IMR-90 (cell line): ENCODE measurements at regions not wholly inside any gene's neighbourhood (a gene's known extent, or its start where the extent isn't known, plus 50 kb on each side); places are given as distances from the start of the nearest gene placed in this dataset.

Experiments
- ATAC-seq: fragments of 200-7000 bp; cut with Tn5 transposase; 2 replicates; pipeline ENCODE4 v1.9.1; 2020; ENCODE audit warnings: low read depth, mild to moderate bottlenecking, moderate library complexity
- BruUV-seq: library from RNA; stranded (reverse); fragments of 400-500 nt; replicated peaks from 2 replicates; lab custom pipeline; 2021; lab: Mats Ljungman, UMichigan
- CTCF ChIA-PET: fragments of 300-600 bp; formaldehyde crosslinking; extraction: SDS; loops from one replicate; lab custom pipeline; 2021; ENCODE audit warnings: antibody characterized with exemption; lab: Yijun Ruan, JAX
- POLR2A ChIA-PET: fragments of 300-600 bp; sonication (Branson Sonifier 250); formaldehyde crosslinking; loops from one replicate; lab custom pipeline; 2022; ENCODE audit warnings: antibody characterized with exemption; ENCODE audit not compliant: unreplicated experiment; lab: Charles Lee
- DNase-seq: peaks from one replicate; pipeline ENCODE4 v3.0.0; 2013
- H2AFZ ChIP-seq: replicated peaks from 2 replicates; pipeline ENCODE3; 2013; ENCODE audit warnings: low read length, mild to moderate bottlenecking; ENCODE audit not compliant: poor library complexity
- H2AK5ac ChIP-seq: 2 replicates; pipeline ENCODE4 v1.6.1; 2013; ENCODE audit warnings: low read depth, low read length, inconsistent platforms
- H2AK9ac ChIP-seq: replicated peaks from 2 replicates; pipeline ENCODE3; 2013; ENCODE audit warnings: mild to moderate bottlenecking, low read depth, low read length, moderate library complexity; ENCODE audit not compliant: poor library complexity
- H2BK120ac ChIP-seq: 2 replicates; pipeline ENCODE4 v1.6.1; 2013; ENCODE audit warnings: low read depth, low read length, inconsistent platforms
- H2BK15ac ChIP-seq: 3 replicates; pipeline ENCODE4 v1.6.1; 2013; ENCODE audit warnings: low read depth, low read length, inconsistent platforms
- H2BK20ac ChIP-seq: 2 replicates; pipeline ENCODE4 v1.6.1; 2013; ENCODE audit warnings: low read depth, mild to moderate bottlenecking, inconsistent platforms, low read length, moderate library complexity
- H2BK5ac ChIP-seq: 2 replicates; pipeline ENCODE4 v1.6.1; 2013; ENCODE audit warnings: mild to moderate bottlenecking, low read depth, low read length, inconsistent platforms; ENCODE audit not compliant: poor library complexity, severe bottlenecking
- H3K14ac ChIP-seq: replicated peaks from 2 replicates; pipeline ENCODE4 v1.6.1; 2013; ENCODE audit warnings: low read depth, low read length, inconsistent platforms
- H3K18ac ChIP-seq: 2 replicates; pipeline ENCODE4 v1.6.1; 2013; ENCODE audit warnings: low read depth, low read length, control low read depth
- H3K23ac ChIP-seq: 2 replicates; pipeline ENCODE4 v1.6.1; 2013; ENCODE audit warnings: low read depth, low read length, inconsistent platforms
- H3K27ac ChIP-seq: 2 replicates; pipeline ENCODE4 v1.5.1; 2013; ENCODE audit warnings: mild to moderate bottlenecking, control low read depth, low read length; ENCODE audit not compliant: insufficient read depth
- H3K27me3 ChIP-seq: 2 replicates; pipeline ENCODE4 v1.6.1; 2013; ENCODE audit warnings: low read length; ENCODE audit not compliant: control insufficient read depth, insufficient read depth
- H3K36me3 ChIP-seq: 2 replicates; pipeline ENCODE4 v1.6.1; 2013; ENCODE audit warnings: low read length, mixed read lengths; ENCODE audit not compliant: control insufficient read depth, insufficient read depth
- H3K4ac ChIP-seq: 2 replicates; pipeline ENCODE4 v1.6.1; 2013; ENCODE audit warnings: low read depth, low read length, inconsistent platforms
- H3K4me1 ChIP-seq: 2 replicates; pipeline ENCODE4 v1.6.1; 2013; ENCODE audit warnings: low read length, mixed read lengths; ENCODE audit not compliant: control insufficient read depth, insufficient read depth
- H3K4me2 ChIP-seq: 2 replicates; pipeline ENCODE4 v1.6.1; 2013; ENCODE audit warnings: low read depth, mild to moderate bottlenecking, control low read depth, low read length, moderate library complexity
- H3K4me3 ChIP-seq: 2 replicates; pipeline ENCODE4 v1.5.1; 2013; ENCODE audit warnings: low read depth, mild to moderate bottlenecking, control low read depth, low read length, moderate library complexity; ENCODE audit not compliant: insufficient read depth
- H3K56ac ChIP-seq: 2 replicates; pipeline ENCODE4 v1.6.1; 2013; ENCODE audit warnings: low read length, inconsistent platforms; ENCODE audit not compliant: insufficient read depth; ENCODE audit errors: extremely low read depth
- H3K79me1 ChIP-seq, 2 experiments: 2 replicates each; pipeline ENCODE4 v1.6.1; 2013; ENCODE audit warnings: low read length in 2 of 2, inconsistent platforms in 1 of 2, low read depth in 1 of 2
- H3K9ac ChIP-seq: 2 replicates; pipeline ENCODE4 v1.6.1; 2013; ENCODE audit warnings: low read depth, low read length, control low read depth
- H3K9me1 ChIP-seq: 2 replicates; pipeline ENCODE4 v1.6.1; 2013; ENCODE audit warnings: low read length, inconsistent platforms; ENCODE audit not compliant: insufficient read depth
- H3K9me3 ChIP-seq: 2 replicates; pipeline ENCODE4 v1.6.1; 2013; ENCODE audit warnings: low read length; ENCODE audit not compliant: control insufficient read depth, insufficient read depth
- H4K20me1 ChIP-seq: 2 replicates; pipeline ENCODE4 v1.6.1; 2013; ENCODE audit warnings: low read length, inconsistent platforms; ENCODE audit not compliant: insufficient read depth
- H4K5ac ChIP-seq: 2 replicates; pipeline ENCODE4 v1.6.1; 2013; ENCODE audit warnings: mild to moderate bottlenecking, low read depth, low read length, control low read depth
- H4K8ac ChIP-seq, 2 experiments: 2 replicates each; pipeline ENCODE4 v1.6.1; 2013; ENCODE audit warnings: low read depth in 2 of 2, low read length in 2 of 2, control low read depth in 1 of 2, inconsistent platforms in 1 of 2
- H4K91ac ChIP-seq: 2 replicates; pipeline ENCODE4 v1.6.1; 2013; ENCODE audit warnings: low read depth, low read length, inconsistent platforms; ENCODE audit not compliant: insufficient read depth
- BHLHE40 ChIP-seq: fragments of 150-350 bp; IDR thresholded peaks from 2 replicates; pipeline ENCODE4 v1.6.1; 2016; ENCODE audit warnings: mild to moderate bottlenecking, low read depth, low read length
- CTCF ChIP-seq: conservative IDR thresholded peaks from 2 replicates; pipeline ENCODE4 v1.5.1; 2012; ENCODE audit warnings: mild to moderate bottlenecking, low read depth, low read length, improper control_type of control experiment
- MXI1 ChIP-seq: IDR thresholded peaks from 2 replicates; pipeline ENCODE4 v1.6.1; 2012; ENCODE audit warnings: low read depth, mild to moderate bottlenecking, low read length, moderate library complexity, borderline replicate concordance
- POLR2A ChIP-seq: IDR thresholded peaks from 2 replicates; pipeline ENCODE4 v1.6.1; 2012; ENCODE audit warnings: mild to moderate bottlenecking, low read depth, low read length
- RFX5 ChIP-seq: IDR thresholded peaks from 2 replicates; pipeline ENCODE4 v1.8.0; 2012; ENCODE audit warnings: low read depth, mild to moderate bottlenecking, low read length, moderate library complexity
- SMC3 ChIP-seq: fragments of 150-350 bp; IDR thresholded peaks from 2 replicates; pipeline ENCODE4 v1.6.1; 2016; ENCODE audit warnings: low read depth, mild to moderate bottlenecking, antibody characterized with exemption, low read length, moderate library complexity
- WGBS, 2 experiments: methylation state at CpG; one replicate each; pipeline versions ENCODE4 v1.1.5 to v1.1.7; 2013; ENCODE audit warnings: missing lambda C conversion rate in 2 of 2; ENCODE audit not compliant: insufficient read length in 1 of 2; ENCODE audit errors: extremely low coverage in 2 of 2; 5-methylcytosine and 5-hydroxymethylcytosine counted together
- dilution Hi-C: fragments of 300-500 bp; cut with HindIII; formaldehyde crosslinking; loops from one replicate; pipeline ENCODE4 v1.14.3; 2018; ENCODE audit warnings: low sequenced_read_pairs; ENCODE audit not compliant: unreplicated experiment
- in situ Hi-C: fragments of 300-500 bp; cut with MboI; formaldehyde crosslinking; loops from 3 replicates; pipeline ENCODE4 v1.14.3; 2019; ENCODE audit warnings: low sequenced_read_pairs, inconsistent platforms, mixed read lengths
- intact Hi-C: fragments of 100-400 bp; cut with micrococcal nuclease; formaldehyde crosslinking; loops from 2 replicates; pipeline ENCODE4 v1.10.0; 2022

- Histone ChIP-seq H3K79me1 (no peaks in the 10 kb centered on the region), H4K5ac (no peak overlapping the region), H2BK5ac (no peak overlapping the region), H3K14ac (no peak overlapping the region), H2AFZ (no peak overlapping the region), H3K36me3 (no peaks in the 10 kb centered on the region), H2BK15ac (no peak overlapping the region), H2AK5ac (no peak overlapping the region), H3K23ac (no peak overlapping the region), H3K4me1 (no peaks in the 10 kb centered on the region), H4K20me1 (no peaks in the 10 kb centered on the region), H3K4me3 (no peak overlapping the region), H3K27me3 (no peaks in the 10 kb centered on the region), H3K4me2 (no peak overlapping the region), H3K4ac (no peak overlapping the region), H3K9me1 (no peaks in the 10 kb centered on the region), H2BK20ac (no peak overlapping the region), H3K9me3 (no peaks in the 10 kb centered on the region), H2AK9ac (no peak overlapping the region), H4K8ac (no peak overlapping the region), H3K18ac (no peak overlapping the region), H2BK120ac (no peak overlapping the region), H3K56ac (no peak overlapping the region), H4K91ac (no peak overlapping the region), H3K9ac (no peak overlapping the region), H3K27ac (no peak overlapping the region)
- CTCF ChIA-PET, result no interaction called here
- no TSS peak for BruUV-seq
- dilution Hi-C loops, result no loop called here
- in situ Hi-C loops, result no loop called here
- no peak for DNase-seq
- ATAC-seq, result no peak
- TF ChIP-seq POLR2A (no peak), RFX5 (no peak), BHLHE40 (no peak), SMC3 (no peak), CTCF (no peak), MXI1 (no peak)
- no CpG with 5 or more reads among the region's 5 CpGs for WGBS, 2 experiments
- intact Hi-C loops, result no loop called here
- POLR2A ChIA-PET, result no interaction called here
These were observed 245.0 kb downstream of the FBXO8 start for GRCh38 chr4:174038481-174038880.
